GM12878 (cell line): ENCODE measurements at regions not wholly inside any gene's neighbourhood (a gene's known extent, or its start where the extent isn't known, plus 50 kb on each side); places are given as distances from the start of the nearest gene placed in this dataset.

Experiments used
- CTCF ChIP-seq, 3 experiments: IDR thresholded peaks in 2 of 3; conservative IDR thresholded peaks in 1 of 3; 2 replicates each; pipeline ENCODE4 v1.5.1; 2011; ENCODE audit warnings: low read depth in 3 of 3, low read length in 3 of 3, mild to moderate bottlenecking in 3 of 3, control low read depth in 2 of 3, moderate library complexity in 2 of 3, inconsistent platforms in 1 of 3, mixed read lengths in 1 of 3; ENCODE audit not compliant: control insufficient read depth in 2 of 3, insufficient read depth in 1 of 3; ENCODE audit errors: extremely low read depth in 1 of 3
- EZH2 ChIP-seq: IDR thresholded peaks from 2 replicates; pipeline ENCODE4 v1.6.1; 2012; ENCODE audit warnings: low read depth, mild to moderate bottlenecking, control low read depth, inconsistent platforms, low read length, borderline replicate concordance; ENCODE audit not compliant: control insufficient read depth
- POLR2AphosphoS5 ChIP-seq: IDR thresholded peaks from 2 replicates; pipeline ENCODE4 v1.6.1; 2011; ENCODE audit warnings: mild to moderate bottlenecking, low read length, inconsistent platforms
- SUZ12 ChIP-seq: fragments of 200-600 bp; sonication (generic); IDR thresholded peaks from one replicate; pipeline ENCODE4 v1.6.1; 2018; ENCODE audit warnings: antibody characterized with exemption, mild to moderate bottlenecking; ENCODE audit not compliant: unreplicated experiment
- TCF3 ChIP-seq: IDR thresholded peaks from 2 replicates; pipeline ENCODE4 v1.6.1; 2012; ENCODE audit warnings: low read depth, mild to moderate bottlenecking, low read length, borderline replicate concordance; ENCODE audit not compliant: insufficient read depth
- TF ChIP-seq, protein P1 (sequence below): IDR thresholded peaks from 2 replicates; pipeline ENCODE4 v1.6.1; 2012; ENCODE audit warnings: low read depth, low read length, improper control_type of control experiment

DNA sequence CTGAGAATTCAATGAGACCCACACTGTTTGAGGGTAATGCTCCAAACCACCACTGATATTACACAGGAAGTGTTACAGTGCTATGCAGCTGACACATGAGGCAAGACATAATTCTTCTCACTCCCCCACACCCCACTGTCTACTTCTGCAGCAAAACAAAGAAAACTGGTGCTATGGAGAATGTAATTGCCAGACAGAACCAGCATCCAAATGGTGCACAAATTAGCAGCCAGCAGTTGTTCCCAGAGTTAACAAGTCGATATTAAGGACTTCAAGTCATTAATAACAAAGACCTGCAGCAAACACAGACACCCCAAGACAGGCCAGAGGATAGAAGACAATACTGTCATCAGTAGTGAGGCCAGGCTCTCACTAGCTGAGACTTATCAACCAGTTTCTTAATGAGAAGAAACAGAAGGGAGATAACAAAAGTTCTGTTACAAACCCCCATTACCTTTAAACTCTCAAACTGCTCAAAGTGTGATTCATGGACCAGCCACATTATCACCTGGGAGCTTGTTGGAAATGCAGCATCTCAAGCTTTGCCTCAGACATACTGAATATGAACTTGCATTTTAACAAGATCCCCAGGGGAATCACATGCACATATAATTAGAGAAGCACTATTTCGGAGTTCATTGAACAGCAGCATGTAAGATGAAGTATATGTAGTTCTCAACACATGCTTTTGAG lies 58.7 kb upstream of the FNDC3B start:
- TF ChIP-seq CTCF (IDR thresholded peaks at IDR 0.05 in 2 of 3, conservative IDR thresholded peaks at IDR 0.05 in 1 of 3; ENCODE audit: control insufficient read depth in 2 of 3, extremely low read depth in 1 of 3, insufficient read depth in 1 of 3, low read depth in 3 of 3, low read length in 3 of 3): no peak
- TF ChIP-seq TCF3: no peak
- TF ChIP-seq, protein P1, sequence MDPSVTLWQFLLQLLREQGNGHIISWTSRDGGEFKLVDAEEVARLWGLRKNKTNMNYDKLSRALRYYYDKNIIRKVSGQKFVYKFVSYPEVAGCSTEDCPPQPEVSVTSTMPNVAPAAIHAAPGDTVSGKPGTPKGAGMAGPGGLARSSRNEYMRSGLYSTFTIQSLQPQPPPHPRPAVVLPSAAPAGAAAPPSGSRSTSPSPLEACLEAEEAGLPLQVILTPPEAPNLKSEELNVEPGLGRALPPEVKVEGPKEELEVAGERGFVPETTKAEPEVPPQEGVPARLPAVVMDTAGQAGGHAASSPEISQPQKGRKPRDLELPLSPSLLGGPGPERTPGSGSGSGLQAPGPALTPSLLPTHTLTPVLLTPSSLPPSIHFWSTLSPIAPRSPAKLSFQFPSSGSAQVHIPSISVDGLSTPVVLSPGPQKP: no peak
- TF ChIP-seq SUZ12: no peak
- TF ChIP-seq EZH2: no peak
- no peak for TF ChIP-seq POLR2AphosphoS5
